ENCODE measurements at regions not wholly inside any gene's neighbourhood (a gene's known extent, or its start where the extent isn't known, plus 50 kb on each side); places are given as distances from the start of the nearest gene placed in this dataset.
"Not testable (repeated sequence)": the region's sequence is repeated elsewhere in the genome, so short reads cannot be mapped to it uniquely, and the experiment has no call there.

GRCh38 chr14:86321151-86321550 lies 791.2 kb downstream of the FLRT2 start:
- H3K9me3 Mint-ChIP-seq = no peaks in the 10 kb centered on the region

GRCh38 chr14:86312154-86312665 lies 782.3 kb downstream of the FLRT2 start:
- not testable (repeated sequence) for H3K27ac Mint-ChIP-seq; DNase-seq; H3K4me3 Mint-ChIP-seq; H3K36me3 Mint-ChIP-seq (ENCODE audit: low read depth); H3K27me3 Mint-ChIP-seq (ENCODE audit: insufficient read depth); H3K4me1 Mint-ChIP-seq (ENCODE audit: low read depth)
- H3K9me3 Mint-ChIP-seq = 0 out of 2 replicates have a peak, but pooled peaks cover 11% of the 10 kb centered on the region

More at GRCh38 chr14:86321151-86321550, 791.2 kb downstream of the FLRT2 start:
- H3K27me3 Mint-ChIP-seq (ENCODE audit: insufficient read depth) = no peaks in the 10 kb centered on the region
- H3K4me1 Mint-ChIP-seq (ENCODE audit: low read depth) = no peaks in the 10 kb centered on the region
- DNase-seq = peak; percentile 6
- no peak overlapping the region for H3K4me3 Mint-ChIP-seq
- H3K36me3 Mint-ChIP-seq (ENCODE audit: low read depth) = no peaks in the 10 kb centered on the region
- no peak for TF ChIP-seq CTCF (IDR thresholded peaks at IDR 0.05)
- no peak overlapping the region for H3K27ac Mint-ChIP-seq

- DNase-seq = no peak
- Mint-ChIP-seq H3K36me3 (ENCODE audit: low read depth) (no peaks in the 10 kb centered on the region), H3K4me1 (ENCODE audit: low read depth) (no peaks in the 10 kb centered on the region), H3K4me3 (no peak overlapping the region), H3K27me3 (ENCODE audit: insufficient read depth) (no peaks in the 10 kb centered on the region; the same call in 1 of the 2 replicates), H3K27ac (no peak overlapping the region), H3K9me3 (0 out of 2 replicates have a peak, but pooled peaks cover 14% of the 10 kb centered on the region)
- TF ChIP-seq CTCF (IDR thresholded peaks at IDR 0.05) = no peak
Observed at GRCh38 chr14:86311151-86311550, 781.2 kb downstream of the FLRT2 start.

GRCh38 chr14:86310611-86311010 lies 780.7 kb downstream of the FLRT2 start:
- Mint-ChIP-seq H3K4me3 (no peak overlapping the region), H3K36me3 (ENCODE audit: low read depth) (no peaks in the 10 kb centered on the region), H3K27me3 (ENCODE audit: insufficient read depth) (no peaks in the 10 kb centered on the region; the same call in 1 of the 2 replicates), H3K9me3 (0 out of 2 replicates have a peak, but pooled peaks cover 14% of the 10 kb centered on the region), H3K27ac (no peak overlapping the region), H3K4me1 (ENCODE audit: low read depth) (no peaks in the 10 kb centered on the region)
- TF ChIP-seq CTCF (IDR thresholded peaks at IDR 0.05) = no peak
- DNase-seq = no peak

- Mint-ChIP-seq H3K4me1 (ENCODE audit: low read depth) (no peaks in the 10 kb centered on the region), H3K36me3 (ENCODE audit: low read depth) (no peaks in the 10 kb centered on the region), H3K4me3 (no peak overlapping the region), H3K27ac (no peak overlapping the region), H3K9me3 (0 out of 2 replicates have a peak, but pooled peaks cover 14% of the 10 kb centered on the region), H3K27me3 (ENCODE audit: insufficient read depth) (no peaks in the 10 kb centered on the region; the same call in 1 of the 2 replicates)
- TF ChIP-seq CTCF (IDR thresholded peaks at IDR 0.05) = no peak
- no peak for DNase-seq
Observed at GRCh38 chr14:86310148-86310547, 780.2 kb downstream of the FLRT2 start.

GRCh38 chr14:86305058-86305457 lies 775.1 kb downstream of the FLRT2 start:
- DNase-seq = no peak
- no peak overlapping the region for H3K27ac Mint-ChIP-seq

More at GRCh38 chr14:86305058-86305457, 775.1 kb downstream of the FLRT2 start:
- no peaks in the 10 kb centered on the region for H3K4me1 Mint-ChIP-seq (ENCODE audit: low read depth)
- no peak for TF ChIP-seq CTCF (IDR thresholded peaks at IDR 0.05)
- no peaks in the 10 kb centered on the region; the same call in 1 of the 2 replicates for H3K27me3 Mint-ChIP-seq (ENCODE audit: insufficient read depth)
- H3K4me3 Mint-ChIP-seq = no peak overlapping the region
- peaks cover 11% of the 10 kb centered on the region; the same call in 1 of the 2 replicates for H3K9me3 Mint-ChIP-seq
- H3K36me3 Mint-ChIP-seq (ENCODE audit: low read depth) = no peaks in the 10 kb centered on the region
